H1 (cell line): ENCODE measurements at regions not wholly inside any gene's neighbourhood (a gene's known extent, or its start where the extent isn't known, plus 50 kb on each side); places are given as distances from the start of the nearest gene placed in this dataset.

Experiments
- CTCF ChIA-PET: fragments of 300-600 bp; sonication (Branson Sonifier 250); formaldehyde crosslinking; loops from one replicate; lab custom pipeline; 2021; ENCODE audit not compliant: partially characterized antibody; lab: Charles Lee
- POLR2A ChIA-PET: fragments of 300-600 bp; sonication (Branson Sonifier 250); formaldehyde crosslinking; loops from one replicate; lab custom pipeline; 2021; ENCODE audit warnings: inconsistent platforms; ENCODE audit not compliant: partially characterized antibody; lab: Charles Lee
- DNase-seq, 2 experiments: peaks; one replicate each; pipeline versions ENCODE4 v3.0.0 to v3.0.0-alpha.2; 2010 to 2022; ENCODE audit warnings: low spot score in 2 of 2, low read depth in 1 of 2, mixed read lengths in 1 of 2
- FAIRE-seq: peaks from 2 replicates; lab custom pipeline; 2011; peaks lifted over from hg19 to GRCh38; lab: Jason Lieb, UNC
- H2AFZ ChIP-seq: 2 replicates; pipeline ENCODE4 v1.8.1; 2012; ENCODE audit warnings: low read length, inconsistent platforms
- H2AK5ac ChIP-seq: 2 replicates; pipeline ENCODE4 v1.6.1; 2013; ENCODE audit warnings: low read depth, low read length
- H2BK120ac ChIP-seq: replicated peaks from 2 replicates; pipeline ENCODE3; 2013; ENCODE audit warnings: low read depth, low read length, inconsistent platforms
- H2BK12ac ChIP-seq: 2 replicates; pipeline ENCODE4 v1.6.1; 2013; ENCODE audit warnings: low read depth, low read length
- H2BK15ac ChIP-seq: 2 replicates; pipeline ENCODE4 v1.6.1; 2013; ENCODE audit warnings: low read length
- H2BK20ac ChIP-seq: 2 replicates; pipeline ENCODE4 v1.6.1; 2013; ENCODE audit warnings: low read length
- H2BK5ac ChIP-seq: 2 replicates; pipeline ENCODE4 v1.6.1; 2013; ENCODE audit warnings: low read depth, low read length
- H3K14ac ChIP-seq: 2 replicates; pipeline ENCODE4 v1.6.1; 2013; ENCODE audit warnings: inconsistent platforms; ENCODE audit not compliant: insufficient read length
- H3K18ac ChIP-seq: 2 replicates; pipeline ENCODE4 v1.6.1; 2013; ENCODE audit warnings: low read length; ENCODE audit errors: extremely low read depth
- H3K23ac ChIP-seq: 2 replicates; pipeline ENCODE4 v1.6.1; 2013; ENCODE audit warnings: inconsistent platforms; ENCODE audit not compliant: insufficient read length
- H3K23me2 ChIP-seq: 2 replicates; pipeline ENCODE4 v1.6.1; 2013; ENCODE audit warnings: low read depth, low read length
- H3K27ac ChIP-seq: 2 replicates; pipeline ENCODE4 v1.6.1; 2011; ENCODE audit warnings: low read depth, low read length, inconsistent platforms
- H3K27me3 ChIP-seq, 4 experiments: replicated peaks in 1 of 4; 1 replicate in 1 of 4; 2 replicates in 3 of 4; pipeline versions ENCODE4 v1.6.1 to v1.8.1; 2011 to 2013; ENCODE audit warnings: low read length in 3 of 4, mild to moderate bottlenecking in 3 of 4, inconsistent platforms in 2 of 4, mixed read lengths in 2 of 4, moderate library complexity in 1 of 4; ENCODE audit not compliant: control insufficient read depth in 3 of 4, insufficient read depth in 3 of 4; ENCODE audit errors: extremely low read depth in 1 of 4
- H3K36me3 ChIP-seq, 4 experiments: 2 replicates each; pipeline versions ENCODE4 v1.6.1 to v1.8.1; 2011 to 2013; ENCODE audit warnings: mild to moderate bottlenecking in 4 of 4, low read length in 3 of 4, moderate library complexity in 2 of 4, control low read depth in 1 of 4, inconsistent platforms in 1 of 4; ENCODE audit not compliant: insufficient read depth in 4 of 4, control insufficient read depth in 2 of 4
- H3K4ac ChIP-seq: replicated peaks from 2 replicates; pipeline ENCODE3; 2013; ENCODE audit warnings: low read length, low read depth, mixed read lengths, inconsistent platforms; ENCODE audit not compliant: insufficient read length
- H3K4me1 ChIP-seq, 4 experiments: replicated peaks in 1 of 4; 1 replicate in 1 of 4; 2 replicates in 3 of 4; pipeline versions ENCODE4 v1.6.1 to v1.8.1; 2011 to 2013; ENCODE audit warnings: low read length in 3 of 4, inconsistent platforms in 2 of 4, mixed read lengths in 1 of 4; ENCODE audit not compliant: insufficient read depth in 4 of 4, control insufficient read depth in 3 of 4
- H3K4me2 ChIP-seq, 2 experiments: 2 replicates each; pipeline versions ENCODE4 v1.6.1 to v1.8.1; 2011 to 2013; ENCODE audit warnings: low read depth in 2 of 2, low read length in 2 of 2, control low read depth in 1 of 2, inconsistent platforms in 1 of 2, mild to moderate bottlenecking in 1 of 2; ENCODE audit not compliant: insufficient read depth in 1 of 2
- H3K4me3 ChIP-seq, 4 experiments: fragments of 200-600, 300-600 bp in 1 of 4; sonication (generic), shearing (Covaris generic), sonication (Bioruptor Twin) in 1 of 4; 2 replicates each; pipeline versions ENCODE4 v1.5.1 to v1.8.1; 2011 to 2016; ENCODE audit warnings: low read length in 4 of 4, low read depth in 3 of 4, control low read depth in 2 of 4, inconsistent platforms in 2 of 4, mild to moderate bottlenecking in 2 of 4, mixed read lengths in 1 of 4, moderate library complexity in 1 of 4; ENCODE audit not compliant: insufficient read depth in 2 of 4; ENCODE audit errors: extremely low read depth in 1 of 4
- H3K56ac ChIP-seq: replicated peaks from 2 replicates; pipeline ENCODE3; 2013; ENCODE audit warnings: low read depth, mild to moderate bottlenecking, mixed read lengths, low read length, inconsistent platforms; ENCODE audit not compliant: insufficient read length
- H3K79me1 ChIP-seq: 2 replicates; pipeline ENCODE4 v1.6.1; 2013; ENCODE audit warnings: low read depth, low read length, control low read depth
- H3K79me2 ChIP-seq, 2 experiments: 2 replicates each; pipeline versions ENCODE4 v1.6.1 to v1.8.1; 2012 to 2013; ENCODE audit warnings: low read length in 2 of 2, mild to moderate bottlenecking in 2 of 2, inconsistent platforms in 1 of 2; ENCODE audit not compliant: insufficient read depth in 2 of 2, control insufficient read depth in 1 of 2
- H3K9ac ChIP-seq, 4 experiments: replicated peaks in 1 of 4; 1 replicate in 1 of 4; 2 replicates in 3 of 4; pipeline versions ENCODE4 v1.6.1 to v1.8.1; 2011 to 2013; ENCODE audit warnings: low read depth in 3 of 4, low read length in 3 of 4, control low read depth in 2 of 4, mild to moderate bottlenecking in 2 of 4, moderate library complexity in 2 of 4, inconsistent platforms in 1 of 4; ENCODE audit errors: extremely low read depth in 1 of 4
- H3K9me3 ChIP-seq, 2 experiments: 2 replicates each; pipeline versions ENCODE4 v1.6.1 to v1.8.1; 2012 to 2013; ENCODE audit warnings: mild to moderate bottlenecking in 2 of 2, moderate library complexity in 2 of 2, control low read depth in 1 of 2, inconsistent platforms in 1 of 2, low read depth in 1 of 2, low read length in 1 of 2, mixed read lengths in 1 of 2; ENCODE audit not compliant: insufficient read depth in 2 of 2
- H4K20me1 ChIP-seq, 2 experiments: replicated peaks in 1 of 2; 2 replicates each; pipeline versions ENCODE3 to v1.8.1; 2011 to 2013; ENCODE audit warnings: inconsistent platforms in 2 of 2, low read length in 2 of 2, mild to moderate bottlenecking in 1 of 2; ENCODE audit not compliant: insufficient read depth in 2 of 2, control insufficient read depth in 1 of 2
- H4K5ac ChIP-seq: 2 replicates; pipeline ENCODE4 v1.6.1; 2013; ENCODE audit warnings: low read length, low read depth, mixed read lengths, inconsistent platforms; ENCODE audit not compliant: insufficient read length
- H4K8ac ChIP-seq: 2 replicates; pipeline ENCODE4 v1.8.0; 2013; ENCODE audit warnings: mild to moderate bottlenecking, moderate library complexity, low read length, inconsistent platforms; ENCODE audit not compliant: insufficient read depth; ENCODE audit errors: extremely low read depth
- H4K91ac ChIP-seq: replicated peaks from 2 replicates; pipeline ENCODE3; 2013; ENCODE audit warnings: low read length, mixed read lengths, inconsistent platforms; ENCODE audit not compliant: insufficient read length
- ATF2 ChIP-seq: IDR thresholded peaks from 2 replicates; pipeline ENCODE4 v1.6.1; 2012; ENCODE audit warnings: low read length, inconsistent platforms
- ATF3 ChIP-seq: IDR thresholded peaks from 2 replicates; pipeline ENCODE4 v1.6.1; 2011; ENCODE audit warnings: low read depth, mild to moderate bottlenecking, low read length; ENCODE audit not compliant: insufficient read depth
- CEBPB ChIP-seq: IDR thresholded peaks from 2 replicates; pipeline ENCODE4 v1.6.1; 2012; ENCODE audit warnings: low read depth, low read length
- CHD1 ChIP-seq: IDR thresholded peaks from 2 replicates; pipeline ENCODE4 v1.6.1; 2012; ENCODE audit warnings: low read depth, low read length, improper control_type of control experiment
- CREB1 ChIP-seq: IDR thresholded peaks from 2 replicates; pipeline ENCODE4 v1.6.1; 2012; ENCODE audit warnings: inconsistent platforms
- GTF2F1 ChIP-seq: IDR thresholded peaks from 2 replicates; pipeline ENCODE4 v1.6.1; 2012; ENCODE audit warnings: low read depth, low read length, improper control_type of control experiment, borderline replicate concordance
- JUND ChIP-seq: IDR thresholded peaks from 2 replicates; pipeline ENCODE4 v1.6.1; 2011; ENCODE audit warnings: mild to moderate bottlenecking, improper control_type of control experiment, low read length
- KDM4A ChIP-seq: IDR thresholded peaks from one replicate; pipeline ENCODE4 v1.7.1; 2012; ENCODE audit warnings: low read depth, mild to moderate bottlenecking, moderate library complexity, low read length, inconsistent platforms; ENCODE audit not compliant: severe bottlenecking
- MAFK ChIP-seq: IDR thresholded peaks from 2 replicates; pipeline ENCODE4 v1.6.1; 2012; ENCODE audit warnings: low read depth, mild to moderate bottlenecking, improper control_type of control experiment, low read length
- MAX ChIP-seq: IDR thresholded peaks from 2 replicates; pipeline ENCODE4 v1.6.1; 2012; ENCODE audit warnings: inconsistent platforms
- RXRA ChIP-seq: IDR thresholded peaks from 2 replicates; pipeline ENCODE4 v1.6.1; 2011; ENCODE audit warnings: low read depth, mild to moderate bottlenecking, low read length, moderate library complexity; ENCODE audit not compliant: insufficient read depth
- SP1 ChIP-seq: IDR thresholded peaks from 2 replicates; pipeline ENCODE4 v1.6.1; 2011; ENCODE audit warnings: low read depth, low read length
- TAF1 ChIP-seq: IDR thresholded peaks from 2 replicates; pipeline ENCODE4 v1.6.1; 2011; ENCODE audit warnings: mild to moderate bottlenecking, low read depth, low read length
- ZNF274 ChIP-seq: IDR thresholded peaks from 2 replicates; pipeline ENCODE4 v1.7.0; 2012; ENCODE audit warnings: low read length, borderline replicate concordance; ENCODE audit errors: extremely low read depth
- WGBS, 2 experiments: shearing (Covaris generic) in 1 of 2; methylation state at CpG; one replicate each; pipeline versions ENCODE4 v1.1.6 to v1.1.7; 2013 to 2015; ENCODE audit warnings: low lambda C conversion rate in 2 of 2, mixed read lengths in 2 of 2, inconsistent platforms in 1 of 2, low coverage in 1 of 2, missing lambda C conversion rate in 1 of 2; ENCODE audit not compliant: insufficient replicate concordance in 2 of 2, insufficient coverage in 1 of 2, insufficient read length in 1 of 2; ENCODE audit errors: extremely low coverage in 1 of 2, missing lambda C conversion rate in 1 of 2; 5-methylcytosine and 5-hydroxymethylcytosine counted together

GRCh38 chr7:48992816-48993215, 68.5 kb downstream of the CDC14C start:
- Histone ChIP-seq H3K23ac (no peak overlapping the region), H4K5ac (no peak overlapping the region), H2BK120ac (no peak overlapping the region), H3K18ac (no peak overlapping the region), H4K20me1 (no peaks in the 10 kb centered on the region), H2BK12ac (no peak overlapping the region), H2BK15ac (no peak overlapping the region), H3K14ac (no peak overlapping the region), H2BK5ac (no peak overlapping the region), H2AFZ (no peak overlapping the region), H2AK5ac (no peak overlapping the region), H3K79me2 (no peaks in the 10 kb centered on the region), H3K4ac (no peak overlapping the region), H3K79me1 (no peaks in the 10 kb centered on the region), H3K27ac (no peak overlapping the region), H2BK20ac (no peak overlapping the region), H4K91ac (no peak overlapping the region), H3K23me2 (no peaks in the 10 kb centered on the region), H3K4me2 (no peak overlapping the region), H3K4me1 (peaks cover 0 to 4% (median 0%) of the 10 kb centered on the region in 4 experiments; a peak in 1 of 7 replicates), H3K56ac (no peak overlapping the region), H3K27me3 (peaks cover 0 to 1% (median 0%) of the 10 kb centered on the region in 4 experiments; a peak in 1 of 7 replicates), H3K9me3 (0 out of 4 replicates have a peak, but pooled peaks cover 0 to 3% of the 10 kb centered on the region in 2 experiments), H3K4me3 (no peak overlapping the region), H3K9ac (no peak overlapping the region), H3K36me3 (no peaks in the 10 kb centered on the region), H4K8ac (no peak overlapping the region)
- ChIA-PET POLR2A (no interaction called here), CTCF (no interaction called here)
- 91% methylated on average over 4 of the region's 4 CpGs; no CpG with 5 or more reads in 1 of the 2 experiments for WGBS, 2 experiments
- no peak for FAIRE-seq
- no peak for DNase-seq
- TF ChIP-seq CREB1 (no peak), SP1 (no peak), KDM4A (no peak), ATF2 (no peak), GTF2F1 (no peak), RXRA (no peak), ZNF274 (no peak), ATF3 (no peak), MAFK (no peak), TAF1 (no peak), CHD1 (no peak), JUND (no peak), CEBPB (no peak), MAX (no peak)
